Suprapubic skin (tissue), 3 donors: ENCODE measurements at regions not wholly inside any gene's neighbourhood (a gene's known extent, or its start where the extent isn't known, plus 50 kb on each side); places are given as distances from the start of the nearest gene placed in this dataset.

ENCODE experiments used
- CTCF ChIP-seq, 2 donors: fragments of 200-600 bp in 1 of 2; fragments of 450-650 bp in 1 of 2; sonication (generic) in 1 of 2; IDR thresholded peaks; one replicate each; pipeline ENCODE4 v1.5.1; 2016 to 2019; ENCODE audit warnings: antibody characterized with exemption in 2 of 2, mild to moderate bottlenecking in 1 of 2, moderate library complexity in 1 of 2
- EP300 ChIP-seq: sonication (generic); formaldehyde crosslinking; IDR thresholded peaks from one replicate; pipeline ENCODE4 v1.6.1; 2017; ENCODE audit warnings: antibody characterized with exemption
- POLR2A ChIP-seq, 2 donors: fragments of 450-650 bp; IDR thresholded peaks; one replicate each; pipeline ENCODE4 v1.6.1; 2017; ENCODE audit warnings: antibody characterized with exemption in 2 of 2, mild to moderate bottlenecking in 2 of 2, moderate library complexity in 2 of 2

- TF ChIP-seq CTCF (IDR thresholded peaks at IDR 0.05) (no peak), EP300 (no peak), POLR2A (IDR thresholded peaks at IDR 0.05) (no peak)
Measured at GRCh38 chr12:28693565-28694219, 455.4 kb upstream of the FAR2 start.
